ENCODE measurements at regions not wholly inside any gene's neighbourhood (a gene's known extent, or its start where the extent isn't known, plus 50 kb on each side); places are given as distances from the start of the nearest gene placed in this dataset.

GRCh38 chr2:118333664-118334063 lies 245.4 kb downstream of the INSIG2 start:
- TF ChIP-seq CTCF (IDR thresholded peaks at IDR 0.05): no peak
- no peak for TF ChIP-seq POLR2A (IDR thresholded peaks at IDR 0.05)

Data from adrenal gland (tissue), 5 donors.